ENCODE measurements at regions not wholly inside any gene's neighbourhood (a gene's known extent, or its start where the extent isn't known, plus 50 kb on each side); places are given as distances from the start of the nearest gene placed in this dataset.

GRCh38 chr13:78770601-78771000 is 111.6 kb upstream of the OBI1 start:
- no peak for DNase-seq

- no peak for DNase-seq
Measured at GRCh38 chr13:78768950-78769349, 110.0 kb upstream of the OBI1 start.

GRCh38 chr13:78764665-78765064 is 105.7 kb upstream of the OBI1 start:
- no peak for DNase-seq

- DNase-seq, result no peak
Measured at GRCh38 chr13:78762825-78763224, 103.9 kb upstream of the OBI1 start.

- no peak for DNase-seq
Measured at GRCh38 chr13:78759704-78760103, 100.7 kb upstream of the OBI1 start.

- no peak for DNase-seq
Measured at GRCh38 chr13:78758549-78758948, 99.6 kb upstream of the OBI1 start.

- DNase-seq, result no peak
Measured at GRCh38 chr13:78753435-78753834, 94.5 kb upstream of the OBI1 start.

- DNase-seq, result no peak
Measured at GRCh38 chr13:78750735-78751134, 91.8 kb upstream of the OBI1 start.

- no peak for DNase-seq
Measured at GRCh38 chr13:78743973-78744372, 85.0 kb upstream of the OBI1 start.

GRCh38 chr13:78742659-78743058 is 83.7 kb upstream of the OBI1 start:
- no peak for DNase-seq

- DNase-seq, result no peak
Measured at GRCh38 chr13:78736142-78736541, 77.2 kb upstream of the OBI1 start.

- no peak for DNase-seq
Measured at GRCh38 chr13:78732445-78733017, 73.6 kb upstream of the OBI1 start.

- peak; percentile 51 for DNase-seq
Measured at GRCh38 chr13:78722700-78723099, 63.7 kb upstream of the OBI1 start.

- DNase-seq, result no peak
Measured at GRCh38 chr13:78719367-78719766, 60.4 kb upstream of the OBI1 start.

GRCh38 chr13:78714717-78715116 is 55.8 kb upstream of the OBI1 start:
- no peak for DNase-seq

GRCh38 chr13:78712831-78713230 is 53.9 kb upstream of the OBI1 start:
- DNase-seq, result peak; percentile 25

- no peak for DNase-seq
Measured at GRCh38 chr13:78709028-78709427, 50.1 kb upstream of the OBI1 start.

All from NCI-H2171 treated with DMSO at 0.1 percent for 48 hours (cell line).